Breast epithelium (tissue), 4 donors: ENCODE measurements at regions not wholly inside any gene's neighbourhood (a gene's known extent, or its start where the extent isn't known, plus 50 kb on each side); places are given as distances from the start of the nearest gene placed in this dataset.

Source experiments
- DNase-seq, 2 donors: peaks; one replicate each; pipeline ENCODE4 v3.0.0-alpha.2; 2019; ENCODE audit warnings: low spot score in 2 of 2
- H3K27ac ChIP-seq, 2 donors: fragments of 200-600 bp; sonication (generic) in 1 of 2; one replicate each; pipeline ENCODE4 v1.5.1; 2016 to 2019; ENCODE audit warnings: mild to moderate bottlenecking in 1 of 2
- H3K27me3 ChIP-seq, 2 donors: fragments of 200-600 bp; sonication (generic) in 1 of 2; one replicate each; pipeline versions ENCODE4 v1.5.1 to v1.6.0; 2017 to 2019; ENCODE audit warnings: control low read depth in 1 of 2, mild to moderate bottlenecking in 1 of 2
- H3K36me3 ChIP-seq: fragments of 200-600 bp; one replicate; pipeline ENCODE4 v1.5.1; 2019
- H3K4me1 ChIP-seq, 2 donors: fragments of 200-600 bp; sonication (generic); one replicate each; pipeline ENCODE4 v1.5.1; 2016 to 2019; ENCODE audit warnings: control low read depth in 1 of 2
- H3K4me3 ChIP-seq, 3 donors: fragments of 200-600 bp; sonication (generic); 1 replicate in 2 of 3; 2 replicates in 1 of 3; pipeline ENCODE4 v1.5.1; 2016 to 2019; ENCODE audit warnings: mild to moderate bottlenecking in 3 of 3, moderate library complexity in 2 of 3
- H3K9me3 ChIP-seq, 2 donors: fragments of 200-600 bp; sonication (generic) in 1 of 2; one replicate each; pipeline ENCODE4 v1.5.1; 2016 to 2019; ENCODE audit warnings: control low read depth in 1 of 2
- CTCF ChIP-seq, 3 donors: fragments of 450-650 bp; IDR thresholded peaks; one replicate each; pipeline ENCODE4 v1.5.1; 2016 to 2017; ENCODE audit warnings: antibody characterized with exemption in 3 of 3, mild to moderate bottlenecking in 3 of 3, moderate library complexity in 3 of 3
- POLR2A ChIP-seq: fragments of 450-650 bp; IDR thresholded peaks from one replicate; pipeline ENCODE4 v1.6.1; 2016; ENCODE audit warnings: antibody characterized with exemption, mild to moderate bottlenecking, moderate library complexity
- POLR2AphosphoS5 ChIP-seq, 3 donors: sonication (generic); formaldehyde crosslinking; IDR thresholded peaks; one replicate each; pipeline ENCODE4 v1.6.1; 2017; ENCODE audit warnings: antibody characterized with exemption in 3 of 3
- intact Hi-C: fragments of 100-400 bp; cut with DNase I; formaldehyde crosslinking; loops from one replicate; pipeline ENCODE4 v1.15.1; 2023; ENCODE audit warnings: low total_unique reads

DNA sequence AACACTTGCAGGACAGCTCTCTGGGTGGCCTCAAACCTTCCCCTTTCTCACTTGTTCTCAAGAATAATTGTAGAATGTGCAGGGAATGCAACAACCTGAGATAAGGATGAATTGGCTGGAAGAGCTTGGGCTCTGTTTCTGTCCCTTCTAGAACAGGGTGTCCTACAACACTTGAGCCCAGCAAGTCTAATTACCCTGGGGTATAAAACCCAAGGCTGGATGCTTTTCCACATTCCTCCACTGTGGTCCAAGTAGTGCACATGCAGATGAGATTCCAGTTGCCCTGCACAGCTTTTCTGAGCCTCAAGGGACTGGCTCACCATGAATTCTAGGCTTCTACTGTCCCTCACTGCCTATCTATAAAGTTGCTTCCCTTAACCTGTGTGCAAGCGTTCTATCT is 140.8 kb upstream of the SPATS2L start:
- Histone ChIP-seq H3K4me1 (no peaks in the 10 kb centered on the region), H3K9me3 (peaks cover 5 to 11% of the 10 kb centered on the region in 2 donors), H3K4me3 (no peak overlapping the region), H3K36me3 (no peaks in the 10 kb centered on the region), H3K27ac (no peak overlapping the region), H3K27me3 (no peaks in the 10 kb centered on the region)
- no peak for TF ChIP-seq POLR2AphosphoS5 (IDR thresholded peaks at IDR 0.05)
- no peak for TF ChIP-seq CTCF (IDR thresholded peaks at IDR 0.05)
- TF ChIP-seq POLR2A: no peak
- intact Hi-C loops: no loop called here
- DNase-seq: no peak

DNA sequence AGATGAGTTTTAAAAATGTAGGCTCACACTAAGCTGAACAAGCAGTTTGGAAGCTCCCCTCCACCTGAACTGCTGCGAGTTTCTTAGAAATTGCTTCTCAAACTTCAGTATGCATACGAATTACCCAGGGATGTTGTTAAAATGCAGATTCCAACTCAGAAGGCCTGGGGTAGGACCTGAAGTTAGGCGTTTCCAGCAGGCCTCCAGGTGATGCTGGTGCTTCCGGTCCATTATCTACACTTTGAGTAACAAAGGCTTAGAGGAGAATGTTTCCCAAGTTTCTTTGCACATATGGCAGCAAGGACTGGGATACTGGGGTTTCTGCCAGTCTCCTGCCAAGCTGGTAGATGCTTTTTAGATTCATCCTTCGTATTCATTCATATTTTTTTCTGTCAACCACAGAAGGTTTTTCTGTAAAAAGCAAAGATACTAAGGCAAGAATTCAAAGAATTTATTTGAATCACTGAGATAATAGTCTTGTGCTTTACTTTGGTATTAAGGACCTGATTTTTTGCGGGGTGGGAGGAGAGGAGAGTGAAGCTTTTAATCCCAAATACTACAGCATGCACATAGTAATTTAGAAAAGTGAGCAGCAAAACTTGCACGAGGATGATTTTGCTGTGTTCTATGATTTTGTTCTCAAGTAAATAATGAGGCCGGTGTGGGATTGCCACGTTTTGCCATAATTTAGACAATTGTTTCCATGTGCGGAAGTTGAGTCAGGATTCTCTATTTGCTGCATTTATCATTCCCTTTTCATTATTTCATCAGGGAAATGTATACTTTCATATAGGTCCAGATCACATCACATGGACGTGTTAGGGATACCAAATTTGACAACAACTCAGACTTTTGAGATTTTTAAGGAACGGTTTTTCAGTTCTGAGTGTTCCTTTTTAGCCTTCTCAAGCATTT is 137.6 kb upstream of the SPATS2L start:
- Histone ChIP-seq H3K9me3 (peaks cover 5 to 10% of the 10 kb centered on the region in 2 donors), H3K4me1 (no peaks in the 10 kb centered on the region), H3K27me3 (no peaks in the 10 kb centered on the region), H3K36me3 (no peaks in the 10 kb centered on the region), H3K4me3 (no peak overlapping the region), H3K27ac (no peak overlapping the region)
- DNase-seq: no peak
- intact Hi-C loops: no loop called here
- no peak for TF ChIP-seq POLR2A
- TF ChIP-seq POLR2AphosphoS5 (IDR thresholded peaks at IDR 0.05): no peak
- no peak for TF ChIP-seq CTCF (IDR thresholded peaks at IDR 0.05)

DNA sequence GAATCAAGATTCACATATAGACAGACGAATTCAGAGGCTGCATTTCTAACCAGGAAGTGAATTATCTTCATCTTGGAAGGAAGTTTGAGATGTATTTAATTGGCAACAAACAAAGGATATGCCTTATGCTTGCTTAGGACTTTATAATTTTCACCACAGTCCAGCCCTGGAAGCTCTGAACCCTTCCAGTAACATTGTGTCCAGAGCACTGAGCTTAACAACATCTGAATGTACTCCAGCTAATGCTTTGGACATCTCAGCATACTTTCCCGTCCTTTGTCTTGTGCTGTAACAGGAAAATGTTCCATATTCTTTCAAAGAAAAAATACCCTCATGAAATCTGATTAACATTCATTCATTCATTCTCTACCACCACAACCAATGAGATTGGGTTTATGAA is 136.3 kb upstream of the SPATS2L start:
- TF ChIP-seq CTCF (IDR thresholded peaks at IDR 0.05): no peak
- TF ChIP-seq POLR2AphosphoS5 (IDR thresholded peaks at IDR 0.05): no peak
- TF ChIP-seq POLR2A: no peak
- H3K9me3 ChIP-seq: peaks cover 5 to 6% of the 10 kb centered on the region in 2 donors
- no peaks in the 10 kb centered on the region for H3K4me1 ChIP-seq
- H3K36me3 ChIP-seq: no peaks in the 10 kb centered on the region
- no peaks in the 10 kb centered on the region for H3K27me3 ChIP-seq
- intact Hi-C loops: no loop called here
- no peak for DNase-seq
- H3K27ac ChIP-seq: no peak overlapping the region
- H3K4me3 ChIP-seq: no peak overlapping the region

DNA sequence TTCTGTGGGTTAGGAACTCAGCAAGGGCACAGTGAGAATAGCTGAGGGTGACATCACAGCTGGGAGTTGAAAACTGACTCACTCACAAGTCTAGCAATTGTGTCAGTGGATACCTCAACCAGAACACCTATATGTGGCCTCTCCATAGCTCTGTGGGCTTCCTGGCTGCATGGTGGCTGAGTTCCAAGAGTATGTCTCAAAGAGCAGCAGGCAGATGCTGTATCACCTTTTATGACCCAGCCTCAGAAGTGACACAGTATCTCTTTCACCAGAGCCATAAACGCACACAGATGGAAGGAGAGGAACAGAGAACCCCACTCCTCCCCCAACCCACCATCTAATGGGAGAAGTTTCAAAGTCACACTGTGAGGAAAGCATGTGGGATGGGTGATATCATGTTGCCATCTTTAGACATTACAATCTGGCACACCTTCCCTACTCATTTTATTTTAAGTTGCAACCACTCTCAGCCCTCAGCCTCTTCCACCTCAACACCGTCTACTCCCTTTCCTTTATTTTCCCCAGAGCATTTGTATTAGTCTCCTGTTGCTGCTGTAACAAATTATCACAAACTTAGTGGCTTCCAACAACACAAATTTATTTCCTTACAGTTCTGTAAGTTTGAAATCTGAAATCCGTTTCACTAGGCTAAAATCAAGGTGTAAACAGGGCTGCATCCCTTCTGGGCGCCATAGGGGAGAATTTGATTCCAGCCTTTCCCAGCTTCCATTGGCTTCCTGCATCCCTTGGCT is 134.6 kb upstream of the SPATS2L start:
- intact Hi-C loops: no loop called here

More for the DNA sequence above, 134.6 kb upstream of the SPATS2L start:
- no peak overlapping the region for H3K4me3 ChIP-seq
- no peaks in the 10 kb centered on the region for H3K36me3 ChIP-seq
- H3K27ac ChIP-seq: no peak overlapping the region
- H3K4me1 ChIP-seq: no peaks in the 10 kb centered on the region
- no peaks in the 10 kb centered on the region for H3K9me3 ChIP-seq
- no peak for DNase-seq
- H3K27me3 ChIP-seq: no peaks in the 10 kb centered on the region
- TF ChIP-seq POLR2A: no peak
- TF ChIP-seq CTCF (IDR thresholded peaks at IDR 0.05): no peak
- TF ChIP-seq POLR2AphosphoS5 (IDR thresholded peaks at IDR 0.05): no peak
